SK-N-SH (cell line): ENCODE measurements at regions not wholly inside any gene's neighbourhood (a gene's known extent, or its start where the extent isn't known, plus 50 kb on each side); places are given as distances from the start of the nearest gene placed in this dataset.

ENCODE experiments used
- CTCF ChIA-PET: fragments of 300-600, 350-600 bp; formaldehyde crosslinking; extraction: SDS; loops from one replicate; lab custom pipeline; 2021; lab: Yijun Ruan, JAX
- POLR2A ChIA-PET: fragments of 350-600 bp; sonication (Branson Sonifier 250); formaldehyde crosslinking; extraction: SDS; loops from one replicate; lab custom pipeline; 2020; ENCODE audit warnings: antibody characterized with exemption, inconsistent platforms; lab: Yijun Ruan, JAX
- DNase-seq: peaks from one replicate; pipeline ENCODE4 v3.0.0; 2012
- H2AFZ ChIP-seq: fragments of 200-600 bp; sonication (generic); 2 replicates; pipeline ENCODE4 v1.8.1; 2016; ENCODE audit warnings: antibody characterized with exemption, mild to moderate bottlenecking, low read depth
- H3F3A ChIP-seq: fragments of 200-600 bp; sonication (generic); replicated peaks from 2 replicates; pipeline ENCODE3; 2016; ENCODE audit warnings: antibody characterized with exemption, mild to moderate bottlenecking; ENCODE audit not compliant: insufficient read depth
- H3K27ac ChIP-seq, 2 experiments: fragments of 200-500 bp in 1 of 2; fragments of 200-600 bp in 1 of 2; sonication (Bioruptor generic) in 1 of 2; sonication (generic), shearing (Covaris generic) in 1 of 2; 2 replicates each; pipeline versions ENCODE4 v1.5.1 to v1.6.1; 2014 to 2016; ENCODE audit warnings: low read depth in 2 of 2, inconsistent platforms in 1 of 2, low read length in 1 of 2, mild to moderate bottlenecking in 1 of 2, mixed read lengths in 1 of 2
- H3K27me3 ChIP-seq: fragments of 200-600 bp; sonication (generic), shearing (Covaris generic); 2 replicates; pipeline ENCODE4 v1.6.1; 2016; ENCODE audit warnings: mixed run types; ENCODE audit not compliant: insufficient read depth
- H3K36me3 ChIP-seq, 2 experiments: fragments of 200-500 bp in 1 of 2; fragments of 200-600 bp in 1 of 2; sonication (Bioruptor generic) in 1 of 2; sonication (generic) in 1 of 2; replicated peaks in 1 of 2; 2 replicates each; pipeline versions ENCODE3 to v1.5.1; 2014 to 2016; ENCODE audit warnings: low read length in 1 of 2, mild to moderate bottlenecking in 1 of 2; ENCODE audit not compliant: insufficient read depth in 2 of 2, control insufficient read depth in 1 of 2
- H3K4me1 ChIP-seq, 2 experiments: fragments of 200-500 bp in 1 of 2; fragments of 200-600 bp in 1 of 2; sonication (Bioruptor generic) in 1 of 2; sonication (generic), shearing (Covaris generic) in 1 of 2; 2 replicates each; pipeline versions ENCODE4 v1.5.1 to v1.6.1; 2014 to 2016; ENCODE audit warnings: low read depth in 1 of 2, low read length in 1 of 2, mixed run types in 1 of 2; ENCODE audit not compliant: insufficient read depth in 2 of 2, control insufficient read depth in 1 of 2
- H3K4me2 ChIP-seq: fragments of 200-600 bp; sonication (generic), shearing (Covaris generic); 2 replicates; pipeline ENCODE4 v1.6.1; 2017; ENCODE audit warnings: mixed run types
- H3K4me3 ChIP-seq, 2 experiments: fragments of 200-500 bp in 1 of 2; fragments of 200-600 bp in 1 of 2; sonication (Bioruptor generic) in 1 of 2; sonication (generic), shearing (Covaris generic) in 1 of 2; 2 replicates each; pipeline versions ENCODE4 v1.5.1 to v1.8.1; 2014 to 2016; ENCODE audit warnings: low read depth in 2 of 2, inconsistent platforms in 1 of 2, low read length in 1 of 2, mild to moderate bottlenecking in 1 of 2, mixed read lengths in 1 of 2, moderate library complexity in 1 of 2
- H3K79me2 ChIP-seq: fragments of 200-600 bp; sonication (generic); 2 replicates; pipeline ENCODE4 v1.8.1; 2017; ENCODE audit warnings: mild to moderate bottlenecking; ENCODE audit not compliant: insufficient read depth
- H3K9ac ChIP-seq: fragments of 200-600 bp; sonication (generic); 2 replicates; pipeline ENCODE4 v1.6.1; 2017; ENCODE audit warnings: mixed run types
- H3K9me2 ChIP-seq: fragments of 200-600 bp; sonication (generic); 2 replicates; pipeline ENCODE4 v1.6.1; 2017; ENCODE audit warnings: mixed run types
- H3K9me3 ChIP-seq: fragments of 200-600 bp; sonication (generic); 2 replicates; pipeline ENCODE4 v1.6.1; 2017; ENCODE audit warnings: mixed run types, mild to moderate bottlenecking, moderate library complexity
- H4K20me1 ChIP-seq: fragments of 200-600 bp; sonication (generic); 2 replicates; pipeline ENCODE4 v1.6.1; 2017; ENCODE audit warnings: mild to moderate bottlenecking, mixed run types; ENCODE audit not compliant: insufficient read depth
- CTCF ChIP-seq: fragments of 200-600 bp; sonication (generic); IDR thresholded peaks from 2 replicates; pipeline ENCODE4 v1.6.1; 2017; ENCODE audit warnings: antibody characterized with exemption, mild to moderate bottlenecking, moderate library complexity
- ELF1 ChIP-seq: IDR thresholded peaks from 2 replicates; pipeline ENCODE4 v1.4.0; 2012
- EP300 ChIP-seq, 2 experiments: IDR thresholded peaks; 2 replicates each; pipeline versions ENCODE4 v1.4.0 to v1.6.1; 2012; ENCODE audit warnings: borderline replicate concordance in 1 of 2, low read depth in 1 of 2, low read length in 1 of 2
- EZH2phosphoT487 ChIP-seq: fragments of 200-600 bp; sonication (generic); IDR thresholded peaks from 2 replicates; pipeline ENCODE4 v1.6.1; 2017; ENCODE audit warnings: low read depth, mixed run types, mild to moderate bottlenecking, antibody characterized with exemption, moderate library complexity, borderline replicate concordance
- GABPA ChIP-seq: IDR thresholded peaks from 2 replicates; pipeline ENCODE4 v1.4.0; 2012; ENCODE audit warnings: low read depth, mild to moderate bottlenecking
- IRF3 ChIP-seq: fragments of 150-350 bp; IDR thresholded peaks from 2 replicates; pipeline ENCODE4 v1.6.1; 2016; ENCODE audit warnings: mild to moderate bottlenecking, low read depth, low read length
- JUND ChIP-seq: IDR thresholded peaks from 2 replicates; pipeline ENCODE4 v1.4.0; 2012
- MAX ChIP-seq: IDR thresholded peaks from 2 replicates; pipeline ENCODE4 v1.4.0; 2012; ENCODE audit warnings: low read depth
- NFIC ChIP-seq: IDR thresholded peaks from 2 replicates; pipeline ENCODE4 v1.4.0; 2012; ENCODE audit warnings: borderline replicate concordance
- NRF1 ChIP-seq: IDR thresholded peaks from 2 replicates; pipeline ENCODE4 v1.6.1; 2012; ENCODE audit warnings: low read depth, mild to moderate bottlenecking, low read length
- POLR2AphosphoS5 ChIP-seq: IDR thresholded peaks from 2 replicates; pipeline ENCODE4 v1.6.1; 2012; ENCODE audit warnings: low read depth, low read length
- RCOR1 ChIP-seq: fragments of 150-350 bp; IDR thresholded peaks from 2 replicates; pipeline ENCODE4 v1.6.1; 2017; ENCODE audit warnings: antibody characterized with exemption, low read length
- REST ChIP-seq: IDR thresholded peaks from 2 replicates; pipeline ENCODE4 v1.6.1; 2012; ENCODE audit warnings: mild to moderate bottlenecking, low read depth, low read length, moderate library complexity
- RFX5 ChIP-seq: IDR thresholded peaks from 2 replicates; pipeline ENCODE4 v1.6.1; 2012; ENCODE audit warnings: mild to moderate bottlenecking, improper control_type of control experiment, low read length
- SMC3 ChIP-seq: IDR thresholded peaks from 2 replicates; pipeline ENCODE4 v1.6.1; 2012; ENCODE audit warnings: low read depth, low read length, improper control_type of control experiment
- TCF12 ChIP-seq: IDR thresholded peaks from 2 replicates; pipeline ENCODE4 v1.4.0; 2012
- YY1 ChIP-seq: IDR thresholded peaks from 2 replicates; pipeline ENCODE4 v1.4.0; 2012; ENCODE audit warnings: low read depth, mild to moderate bottlenecking
- WGBS: methylation state at CpG from one replicate; pipeline ENCODE4 v1.1.6; 2017; ENCODE audit warnings: low lambda C conversion rate; 5-methylcytosine and 5-hydroxymethylcytosine counted together

- TF ChIP-seq REST = no peak
Measured at GRCh38 chr1:199574950-199575349, 452.6 kb upstream of the NR5A2 start (continued).

- ChIA-PET POLR2A (no interaction called here), CTCF (no interaction called here)
- DNase-seq = no peak
- Histone ChIP-seq H4K20me1 (no peaks in the 10 kb centered on the region), H3K27me3 (no peaks in the 10 kb centered on the region), H3K4me2 (no peak overlapping the region), H3K4me3 (no peak overlapping the region), H3K9me2 (no peaks in the 10 kb centered on the region), H3F3A (no peaks in the 10 kb centered on the region), H3K79me2 (no peaks in the 10 kb centered on the region), H2AFZ (no peak overlapping the region), H3K27ac (no peak overlapping the region), H3K36me3 (no peaks in the 10 kb centered on the region), H3K4me1 (no peaks in the 10 kb centered on the region; a peak in 1 of 4 replicates), H3K9me3 (no peaks in the 10 kb centered on the region), H3K9ac (no peak overlapping the region)
- 62% methylated on average over 3 of the region's 3 CpGs for WGBS
- TF ChIP-seq TCF12 = no peak
- TF ChIP-seq IRF3 = no peak
- no peak for TF ChIP-seq RFX5
- TF ChIP-seq RCOR1 = no peak
- no peak for TF ChIP-seq MAX
- TF ChIP-seq CTCF = no peak
- TF ChIP-seq ELF1 = no peak
- no peak for TF ChIP-seq NRF1
- TF ChIP-seq POLR2AphosphoS5 = no peak
- no peak for TF ChIP-seq SMC3
- no peak for TF ChIP-seq NFIC
- TF ChIP-seq EZH2phosphoT487 = no peak
- no peak for TF ChIP-seq JUND
- no peak for TF ChIP-seq GABPA
- no peak for TF ChIP-seq EP300 (IDR thresholded peaks at IDR 0.05; ENCODE audit: borderline replicate concordance in 1 of 2, low read depth in 1 of 2, low read length in 1 of 2)
- no peak for TF ChIP-seq YY1
- no peak for TF ChIP-seq REST
Measured at GRCh38 chr1:199580300-199580699, 447.2 kb upstream of the NR5A2 start.
